IMR-90 (cell line): ENCODE measurements at regions not wholly inside any gene's neighbourhood (a gene's known extent, or its start where the extent isn't known, plus 50 kb on each side); places are given as distances from the start of the nearest gene placed in this dataset.

Experiments used
- ATAC-seq: fragments of 200-7000 bp; cut with Tn5 transposase; 2 replicates; pipeline ENCODE4 v1.9.1; 2020; ENCODE audit warnings: low read depth, mild to moderate bottlenecking, moderate library complexity
- BruUV-seq: library from RNA; stranded (reverse); fragments of 400-500 nt; replicated peaks from 2 replicates; lab custom pipeline; 2021; lab: Mats Ljungman, UMichigan
- CTCF ChIA-PET: fragments of 300-600 bp; formaldehyde crosslinking; extraction: SDS; loops from one replicate; lab custom pipeline; 2021; ENCODE audit warnings: antibody characterized with exemption; lab: Yijun Ruan, JAX
- POLR2A ChIA-PET: fragments of 300-600 bp; sonication (Branson Sonifier 250); formaldehyde crosslinking; loops from one replicate; lab custom pipeline; 2022; ENCODE audit warnings: antibody characterized with exemption; ENCODE audit not compliant: unreplicated experiment; lab: Charles Lee
- DNase-seq: peaks from one replicate; pipeline ENCODE4 v3.0.0; 2013
- H2AFZ ChIP-seq: replicated peaks from 2 replicates; pipeline ENCODE3; 2013; ENCODE audit warnings: low read length, mild to moderate bottlenecking; ENCODE audit not compliant: poor library complexity
- H2AK5ac ChIP-seq: 2 replicates; pipeline ENCODE4 v1.6.1; 2013; ENCODE audit warnings: low read depth, low read length, inconsistent platforms
- H2AK9ac ChIP-seq: replicated peaks from 2 replicates; pipeline ENCODE3; 2013; ENCODE audit warnings: mild to moderate bottlenecking, low read depth, low read length, moderate library complexity; ENCODE audit not compliant: poor library complexity
- H2BK120ac ChIP-seq: 2 replicates; pipeline ENCODE4 v1.6.1; 2013; ENCODE audit warnings: low read depth, low read length, inconsistent platforms
- H2BK15ac ChIP-seq: 3 replicates; pipeline ENCODE4 v1.6.1; 2013; ENCODE audit warnings: low read depth, low read length, inconsistent platforms
- H2BK20ac ChIP-seq: 2 replicates; pipeline ENCODE4 v1.6.1; 2013; ENCODE audit warnings: low read depth, mild to moderate bottlenecking, inconsistent platforms, low read length, moderate library complexity
- H2BK5ac ChIP-seq: 2 replicates; pipeline ENCODE4 v1.6.1; 2013; ENCODE audit warnings: mild to moderate bottlenecking, low read depth, low read length, inconsistent platforms; ENCODE audit not compliant: poor library complexity, severe bottlenecking
- H3K14ac ChIP-seq: replicated peaks from 2 replicates; pipeline ENCODE4 v1.6.1; 2013; ENCODE audit warnings: low read depth, low read length, inconsistent platforms
- H3K18ac ChIP-seq: 2 replicates; pipeline ENCODE4 v1.6.1; 2013; ENCODE audit warnings: low read depth, low read length, control low read depth
- H3K23ac ChIP-seq: 2 replicates; pipeline ENCODE4 v1.6.1; 2013; ENCODE audit warnings: low read depth, low read length, inconsistent platforms
- H3K27ac ChIP-seq: 2 replicates; pipeline ENCODE4 v1.5.1; 2013; ENCODE audit warnings: mild to moderate bottlenecking, control low read depth, low read length; ENCODE audit not compliant: insufficient read depth
- H3K27me3 ChIP-seq: 2 replicates; pipeline ENCODE4 v1.6.1; 2013; ENCODE audit warnings: low read length; ENCODE audit not compliant: control insufficient read depth, insufficient read depth
- H3K36me3 ChIP-seq: 2 replicates; pipeline ENCODE4 v1.6.1; 2013; ENCODE audit warnings: low read length, mixed read lengths; ENCODE audit not compliant: control insufficient read depth, insufficient read depth
- H3K4ac ChIP-seq: 2 replicates; pipeline ENCODE4 v1.6.1; 2013; ENCODE audit warnings: low read depth, low read length, inconsistent platforms
- H3K4me1 ChIP-seq: 2 replicates; pipeline ENCODE4 v1.6.1; 2013; ENCODE audit warnings: low read length, mixed read lengths; ENCODE audit not compliant: control insufficient read depth, insufficient read depth
- H3K4me2 ChIP-seq: 2 replicates; pipeline ENCODE4 v1.6.1; 2013; ENCODE audit warnings: low read depth, mild to moderate bottlenecking, control low read depth, low read length, moderate library complexity
- H3K4me3 ChIP-seq: 2 replicates; pipeline ENCODE4 v1.5.1; 2013; ENCODE audit warnings: low read depth, mild to moderate bottlenecking, control low read depth, low read length, moderate library complexity; ENCODE audit not compliant: insufficient read depth
- H3K56ac ChIP-seq: 2 replicates; pipeline ENCODE4 v1.6.1; 2013; ENCODE audit warnings: low read length, inconsistent platforms; ENCODE audit not compliant: insufficient read depth; ENCODE audit errors: extremely low read depth
- H3K79me1 ChIP-seq, 2 experiments: 2 replicates each; pipeline ENCODE4 v1.6.1; 2013; ENCODE audit warnings: low read length in 2 of 2, inconsistent platforms in 1 of 2, low read depth in 1 of 2
- H3K9ac ChIP-seq: 2 replicates; pipeline ENCODE4 v1.6.1; 2013; ENCODE audit warnings: low read depth, low read length, control low read depth
- H3K9me1 ChIP-seq: 2 replicates; pipeline ENCODE4 v1.6.1; 2013; ENCODE audit warnings: low read length, inconsistent platforms; ENCODE audit not compliant: insufficient read depth
- H3K9me3 ChIP-seq: 2 replicates; pipeline ENCODE4 v1.6.1; 2013; ENCODE audit warnings: low read length; ENCODE audit not compliant: control insufficient read depth, insufficient read depth
- H4K20me1 ChIP-seq: 2 replicates; pipeline ENCODE4 v1.6.1; 2013; ENCODE audit warnings: low read length, inconsistent platforms; ENCODE audit not compliant: insufficient read depth
- H4K5ac ChIP-seq: 2 replicates; pipeline ENCODE4 v1.6.1; 2013; ENCODE audit warnings: mild to moderate bottlenecking, low read depth, low read length, control low read depth
- H4K8ac ChIP-seq, 2 experiments: 2 replicates each; pipeline ENCODE4 v1.6.1; 2013; ENCODE audit warnings: low read depth in 2 of 2, low read length in 2 of 2, control low read depth in 1 of 2, inconsistent platforms in 1 of 2
- H4K91ac ChIP-seq: 2 replicates; pipeline ENCODE4 v1.6.1; 2013; ENCODE audit warnings: low read depth, low read length, inconsistent platforms; ENCODE audit not compliant: insufficient read depth
- CEBPB ChIP-seq: IDR thresholded peaks from 2 replicates; pipeline ENCODE4 v1.6.1; 2012; ENCODE audit warnings: low read depth, low read length, improper control_type of control experiment
- CHD1 ChIP-seq: IDR thresholded peaks from 2 replicates; pipeline ENCODE4 v1.6.1; 2012; ENCODE audit warnings: low read depth, low read length, improper control_type of control experiment
- MAFK ChIP-seq: IDR thresholded peaks from 2 replicates; pipeline ENCODE4 v1.6.1; 2012; ENCODE audit warnings: low read depth, low read length, improper control_type of control experiment
- MAZ ChIP-seq: IDR thresholded peaks from 2 replicates; pipeline ENCODE4 v1.6.1; 2012; ENCODE audit warnings: low read depth, mild to moderate bottlenecking, low read length, improper control_type of control experiment, moderate library complexity, borderline replicate concordance
- MXI1 ChIP-seq: IDR thresholded peaks from 2 replicates; pipeline ENCODE4 v1.6.1; 2012; ENCODE audit warnings: low read depth, mild to moderate bottlenecking, low read length, moderate library complexity, borderline replicate concordance
- NFE2L2 ChIP-seq: fragments of 150-350 bp; IDR thresholded peaks from 2 replicates; pipeline ENCODE4 v1.6.1; 2016; ENCODE audit warnings: low read depth, mild to moderate bottlenecking, low read length
- POLR2A ChIP-seq: IDR thresholded peaks from 2 replicates; pipeline ENCODE4 v1.6.1; 2012; ENCODE audit warnings: mild to moderate bottlenecking, low read depth, low read length
- RAD21 ChIP-seq: IDR thresholded peaks from 2 replicates; pipeline ENCODE4 v1.6.1; 2012; ENCODE audit warnings: low read length, improper control_type of control experiment
- RCOR1 ChIP-seq: IDR thresholded peaks from 2 replicates; pipeline ENCODE4 v1.6.1; 2012; ENCODE audit warnings: mild to moderate bottlenecking, low read length, improper control_type of control experiment; ENCODE audit not compliant: insufficient replicate concordance
- RFX5 ChIP-seq: IDR thresholded peaks from 2 replicates; pipeline ENCODE4 v1.8.0; 2012; ENCODE audit warnings: low read depth, mild to moderate bottlenecking, low read length, moderate library complexity
- SMC3 ChIP-seq: fragments of 150-350 bp; IDR thresholded peaks from 2 replicates; pipeline ENCODE4 v1.6.1; 2016; ENCODE audit warnings: low read depth, mild to moderate bottlenecking, antibody characterized with exemption, low read length, moderate library complexity
- WGBS, 2 experiments: methylation state at CpG; one replicate each; pipeline versions ENCODE4 v1.1.5 to v1.1.7; 2013; ENCODE audit warnings: missing lambda C conversion rate in 2 of 2; ENCODE audit not compliant: insufficient read length in 1 of 2; ENCODE audit errors: extremely low coverage in 2 of 2; 5-methylcytosine and 5-hydroxymethylcytosine counted together
- dilution Hi-C: fragments of 300-500 bp; cut with HindIII; formaldehyde crosslinking; loops from one replicate; pipeline ENCODE4 v1.14.3; 2018; ENCODE audit warnings: low sequenced_read_pairs; ENCODE audit not compliant: unreplicated experiment
- in situ Hi-C: fragments of 300-500 bp; cut with MboI; formaldehyde crosslinking; loops from 3 replicates; pipeline ENCODE4 v1.14.3; 2019; ENCODE audit warnings: low sequenced_read_pairs, inconsistent platforms, mixed read lengths
- intact Hi-C: fragments of 100-400 bp; cut with micrococcal nuclease; formaldehyde crosslinking; loops from 2 replicates; pipeline ENCODE4 v1.10.0; 2022
- TF ChIP-seq, protein P1 (sequence below): conservative IDR thresholded peaks from 2 replicates; pipeline ENCODE4 v1.5.1; 2012; ENCODE audit warnings: mild to moderate bottlenecking, low read depth, low read length, improper control_type of control experiment
- TF ChIP-seq, protein P2 (sequence below): fragments of 150-350 bp; IDR thresholded peaks from 2 replicates; pipeline ENCODE4 v1.6.1; 2016; ENCODE audit warnings: low read depth, mild to moderate bottlenecking, low read length, moderate library complexity, borderline replicate concordance

DNA sequence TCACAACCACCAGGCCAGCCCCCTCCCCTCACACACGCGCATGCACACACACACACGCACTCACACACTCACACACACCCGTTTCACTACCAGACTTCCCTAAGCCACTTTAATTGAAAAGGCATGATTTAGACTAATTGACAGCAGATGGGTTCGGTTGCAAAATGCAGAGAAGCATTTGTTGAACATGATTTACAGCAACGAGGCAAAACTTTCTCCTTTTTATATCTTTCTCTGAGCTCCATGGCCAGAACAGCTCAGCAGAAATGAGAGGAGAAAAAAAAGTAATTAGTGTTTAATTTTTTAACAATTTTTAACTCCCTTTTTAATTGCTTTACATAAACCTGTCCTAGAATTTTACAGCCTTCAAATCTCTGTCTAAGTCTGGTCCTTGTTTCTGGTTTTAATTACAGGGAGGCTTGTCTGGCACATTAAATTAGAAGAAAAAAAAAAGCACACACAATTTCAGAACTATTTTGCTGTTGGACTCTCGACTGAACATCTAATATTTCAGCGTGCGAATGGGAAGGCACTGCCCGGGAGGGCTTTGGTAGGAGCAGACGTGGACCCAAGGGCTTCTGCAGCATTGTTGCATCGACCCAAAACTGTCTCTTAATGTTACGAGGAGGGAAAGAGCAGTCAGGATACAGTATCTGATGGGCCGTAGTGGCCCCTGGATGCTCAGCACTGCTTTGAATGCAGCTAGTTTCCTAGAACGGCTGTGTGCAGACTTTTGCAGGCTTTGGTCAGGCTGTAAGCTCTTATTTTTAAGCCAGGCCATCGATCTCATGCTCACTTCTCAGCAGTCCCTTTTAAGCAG is 255.9 kb downstream of the SOX9 start:
- no peak overlapping the region for H4K91ac ChIP-seq
- H3K27me3 ChIP-seq, result no peaks in the 10 kb centered on the region
- intact Hi-C loops (no loop called here), dilution Hi-C loops (no loop called here), in situ Hi-C loops (loop anchor here (25.0 kb wide), 1 partner anchor 836 kb away; no protein-coding TSS in a partner anchor)
- ATAC-seq (no peak), DNase-seq (peak; percentile 48)
- no peak overlapping the region for H2AK5ac ChIP-seq
- H3K18ac ChIP-seq, result no peak overlapping the region; the same call in 1 of the 2 replicates
- H3K27ac ChIP-seq, result no peak overlapping the region
- H3K36me3 ChIP-seq, result no peaks in the 10 kb centered on the region
- peak overlapping the region; percentile 12 for H2BK5ac ChIP-seq
- H3K4me3 ChIP-seq, result no peak overlapping the region
- no peak overlapping the region for H3K23ac ChIP-seq
- H3K4me1 ChIP-seq, result peaks cover 18% of the 10 kb centered on the region
- no peak overlapping the region for H3K14ac ChIP-seq
- no peak overlapping the region for H2BK15ac ChIP-seq
- H3K4ac ChIP-seq, result no peak overlapping the region
- no peaks in the 10 kb centered on the region for H3K9me3 ChIP-seq
- H3K9me1 ChIP-seq, result peaks cover 3% of the 10 kb centered on the region
- no peak overlapping the region for H2AFZ ChIP-seq
- no peak overlapping the region for H3K9ac ChIP-seq
- WGBS, 2 experiments, result 88% methylated on average over 8 of the region's 16 CpGs; no CpG with 5 or more reads in 1 of the 2 experiments
- H4K5ac ChIP-seq, result no peak overlapping the region
- no TSS peak for BruUV-seq
- H2BK20ac ChIP-seq, result no peak overlapping the region
- no peak overlapping the region for H2AK9ac ChIP-seq
- TF ChIP-seq, protein P1, sequence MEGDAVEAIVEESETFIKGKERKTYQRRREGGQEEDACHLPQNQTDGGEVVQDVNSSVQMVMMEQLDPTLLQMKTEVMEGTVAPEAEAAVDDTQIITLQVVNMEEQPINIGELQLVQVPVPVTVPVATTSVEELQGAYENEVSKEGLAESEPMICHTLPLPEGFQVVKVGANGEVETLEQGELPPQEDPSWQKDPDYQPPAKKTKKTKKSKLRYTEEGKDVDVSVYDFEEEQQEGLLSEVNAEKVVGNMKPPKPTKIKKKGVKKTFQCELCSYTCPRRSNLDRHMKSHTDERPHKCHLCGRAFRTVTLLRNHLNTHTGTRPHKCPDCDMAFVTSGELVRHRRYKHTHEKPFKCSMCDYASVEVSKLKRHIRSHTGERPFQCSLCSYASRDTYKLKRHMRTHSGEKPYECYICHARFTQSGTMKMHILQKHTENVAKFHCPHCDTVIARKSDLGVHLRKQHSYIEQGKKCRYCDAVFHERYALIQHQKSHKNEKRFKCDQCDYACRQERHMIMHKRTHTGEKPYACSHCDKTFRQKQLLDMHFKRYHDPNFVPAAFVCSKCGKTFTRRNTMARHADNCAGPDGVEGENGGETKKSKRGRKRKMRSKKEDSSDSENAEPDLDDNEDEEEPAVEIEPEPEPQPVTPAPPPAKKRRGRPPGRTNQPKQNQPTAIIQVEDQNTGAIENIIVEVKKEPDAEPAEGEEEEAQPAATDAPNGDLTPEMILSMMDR, result no peak
- TF ChIP-seq CEBPB (no peak), NFE2L2 (no peak), MAFK (no peak), RFX5 (no peak), POLR2A (no peak), MXI1 (no peak), CHD1 (no peak), SMC3 (no peak), MAZ (no peak), RAD21 (no peak), RCOR1 (no peak)
- TF ChIP-seq, protein P2, sequence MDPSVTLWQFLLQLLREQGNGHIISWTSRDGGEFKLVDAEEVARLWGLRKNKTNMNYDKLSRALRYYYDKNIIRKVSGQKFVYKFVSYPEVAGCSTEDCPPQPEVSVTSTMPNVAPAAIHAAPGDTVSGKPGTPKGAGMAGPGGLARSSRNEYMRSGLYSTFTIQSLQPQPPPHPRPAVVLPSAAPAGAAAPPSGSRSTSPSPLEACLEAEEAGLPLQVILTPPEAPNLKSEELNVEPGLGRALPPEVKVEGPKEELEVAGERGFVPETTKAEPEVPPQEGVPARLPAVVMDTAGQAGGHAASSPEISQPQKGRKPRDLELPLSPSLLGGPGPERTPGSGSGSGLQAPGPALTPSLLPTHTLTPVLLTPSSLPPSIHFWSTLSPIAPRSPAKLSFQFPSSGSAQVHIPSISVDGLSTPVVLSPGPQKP, result no peak
- H3K4me2 ChIP-seq, result no peak overlapping the region; the same call in 1 of the 2 replicates
- no peaks in the 10 kb centered on the region for H4K20me1 ChIP-seq
- no peak overlapping the region; the same call in 1 of the 2 replicates for H2BK120ac ChIP-seq
- ChIA-PET CTCF (no interaction called here), POLR2A (no interaction called here)
- H3K56ac ChIP-seq, result no peak overlapping the region
- no peaks in the 10 kb centered on the region for H3K79me1 ChIP-seq
- no peak overlapping the region for H4K8ac ChIP-seq
